ENCODE measurements at regions not wholly inside any gene's neighbourhood (a gene's known extent, or its start where the extent isn't known, plus 50 kb on each side); places are given as distances from the start of the nearest gene placed in this dataset.

- no peak for TF ChIP-seq CTCF (IDR thresholded peaks at IDR 0.05; ENCODE audit: poor library complexity, severe bottlenecking)
- no peak for TF ChIP-seq REST (IDR thresholded peaks at IDR 0.05; ENCODE audit: borderline replicate concordance)
- TF ChIP-seq SMC3 (conservative IDR thresholded peaks at IDR 0.05; ENCODE audit: poor library complexity), result no peak
- no peak for TF ChIP-seq EP300 (conservative IDR thresholded peaks at IDR 0.05; ENCODE audit: poor library complexity, severe bottlenecking)
- TF ChIP-seq POLR2AphosphoS5 (IDR thresholded peaks at IDR 0.05), result no peak
- TF ChIP-seq TAF1 (IDR thresholded peaks at IDR 0.05; ENCODE audit: low read depth), result no peak
- no peak for TF ChIP-seq EZH2 (IDR thresholded peaks at IDR 0.05; ENCODE audit: borderline replicate concordance, insufficient read depth, low read length, poor library complexity, severe bottlenecking)
Measured at GRCh38 chr4:163967710-163968109, 473.2 kb downstream of the TMA16 start.
